Stomach (tissue), 4 donors: ENCODE measurements at regions not wholly inside any gene's neighbourhood (a gene's known extent, or its start where the extent isn't known, plus 50 kb on each side); places are given as distances from the start of the nearest gene placed in this dataset.

Experiments
- CTCF ChIP-seq, 7 experiments: fragments of 450-650 bp in 4 of 7; fragments of 200-600 bp in 3 of 7; sonication (generic) in 3 of 7; IDR thresholded peaks; one replicate each; pipeline ENCODE4 v1.5.1; 2016 to 2019; ENCODE audit warnings: antibody characterized with exemption in 7 of 7, control low read depth in 2 of 7, mild to moderate bottlenecking in 1 of 7
- POLR2A ChIP-seq, 4 donors: fragments of 450-650 bp; IDR thresholded peaks; one replicate each; pipeline ENCODE4 v1.6.1; 2016; ENCODE audit warnings: antibody characterized with exemption in 4 of 4, control low read depth in 2 of 4, mild to moderate bottlenecking in 1 of 4, moderate library complexity in 1 of 4
- POLR2AphosphoS5 ChIP-seq, 3 donors: sonication (generic); formaldehyde crosslinking; IDR thresholded peaks; one replicate each; pipeline ENCODE4 v1.6.1; 2016; ENCODE audit warnings: antibody characterized with exemption in 3 of 3

- TF ChIP-seq CTCF (IDR thresholded peaks at IDR 0.05) (no peak), POLR2AphosphoS5 (IDR thresholded peaks at IDR 0.05) (no peak), POLR2A (IDR thresholded peaks at IDR 0.05) (no peak)
These were observed 470.4 kb upstream of the ROBO1 start for GRCh38 chr3:80238152-80238551.
